H9 (cell line): ENCODE measurements at regions not wholly inside any gene's neighbourhood (a gene's known extent, or its start where the extent isn't known, plus 50 kb on each side); places are given as distances from the start of the nearest gene placed in this dataset.

Experiments used
- DNase-seq: peaks from one replicate; pipeline ENCODE4 v3.0.0-alpha.2; 2017
- H2AFZ ChIP-seq: one replicate; pipeline ENCODE4 v1.6.1; 2013; ENCODE audit warnings: mild to moderate bottlenecking, low read length, control low read depth, moderate library complexity
- H2AK5ac ChIP-seq: 2 replicates; pipeline ENCODE4 v1.6.1; 2013; ENCODE audit warnings: low read length, control low read depth, mixed read lengths; ENCODE audit not compliant: insufficient read length
- H2BK120ac ChIP-seq: one replicate; pipeline ENCODE4 v1.6.1; 2013; ENCODE audit warnings: low read depth, mild to moderate bottlenecking, low read length, control low read depth, inconsistent platforms; ENCODE audit not compliant: poor library complexity, severe bottlenecking
- H2BK12ac ChIP-seq: 2 replicates; pipeline ENCODE4 v1.6.1; 2013; ENCODE audit warnings: low read length, control low read depth, mixed read lengths, low read depth; ENCODE audit not compliant: insufficient read length
- H2BK15ac ChIP-seq: 2 replicates; pipeline ENCODE4 v1.6.1; 2013; ENCODE audit warnings: low read depth, low read length, control low read depth
- H2BK20ac ChIP-seq: one replicate; pipeline ENCODE4 v1.6.1; 2013; ENCODE audit warnings: low read depth, mild to moderate bottlenecking, low read length, control low read depth, inconsistent platforms; ENCODE audit not compliant: poor library complexity, severe bottlenecking
- H2BK5ac ChIP-seq: 2 replicates; pipeline ENCODE4 v1.6.1; 2013; ENCODE audit warnings: low read length, control low read depth, mixed read lengths; ENCODE audit not compliant: insufficient read length
- H3K14ac ChIP-seq: 2 replicates; pipeline ENCODE4 v1.6.1; 2013; ENCODE audit warnings: low read length, control low read depth; ENCODE audit not compliant: insufficient read depth
- H3K18ac ChIP-seq: 2 replicates; pipeline ENCODE4 v1.6.1; 2013; ENCODE audit warnings: low read depth, mild to moderate bottlenecking, mixed read lengths, low read length, control low read depth; ENCODE audit not compliant: insufficient read length
- H3K23ac ChIP-seq: 2 replicates; pipeline ENCODE4 v1.6.1; 2013; ENCODE audit warnings: low read length, control low read depth, mixed read lengths, low read depth; ENCODE audit not compliant: insufficient read length
- H3K23me2 ChIP-seq: 2 replicates; pipeline ENCODE4 v1.6.1; 2013; ENCODE audit warnings: low read depth, mild to moderate bottlenecking, mixed read lengths, low read length, control low read depth; ENCODE audit not compliant: insufficient read length, poor library complexity, severe bottlenecking
- H3K27ac ChIP-seq: 2 replicates; pipeline ENCODE4 v1.5.1; 2013; ENCODE audit warnings: low read length, control low read depth, mixed read lengths, low read depth; ENCODE audit not compliant: insufficient read length
- H3K27me3 ChIP-seq: 2 replicates; pipeline ENCODE4 v1.6.1; 2013; ENCODE audit warnings: low read length, control low read depth, inconsistent platforms; ENCODE audit not compliant: insufficient read depth
- H3K4ac ChIP-seq: 2 replicates; pipeline ENCODE4 v1.6.1; 2013; ENCODE audit warnings: low read depth, mild to moderate bottlenecking, control low read depth, inconsistent platforms, low read length, moderate library complexity
- H3K4me1 ChIP-seq: 2 replicates; pipeline ENCODE4 v1.6.1; 2013; ENCODE audit warnings: low read length, control low read depth, inconsistent platforms; ENCODE audit not compliant: insufficient read depth
- H3K4me2 ChIP-seq: 2 replicates; pipeline ENCODE4 v1.6.1; 2013; ENCODE audit warnings: low read length, control low read depth, mixed read lengths; ENCODE audit not compliant: insufficient read length, insufficient read depth
- H3K56ac ChIP-seq: 2 replicates; pipeline ENCODE4 v1.6.1; 2013; ENCODE audit warnings: low read depth, mild to moderate bottlenecking, mixed read lengths, low read length, control low read depth; ENCODE audit not compliant: insufficient read length
- H3K79me1 ChIP-seq: 2 replicates; pipeline ENCODE4 v1.6.1; 2013; ENCODE audit warnings: low read depth, mild to moderate bottlenecking, moderate library complexity, low read length, control low read depth, inconsistent platforms; ENCODE audit not compliant: insufficient read depth, poor library complexity, severe bottlenecking
- H3K79me2 ChIP-seq: 2 replicates; pipeline ENCODE4 v1.6.1; 2013; ENCODE audit warnings: low read length, control low read depth, inconsistent platforms; ENCODE audit not compliant: insufficient read depth
- H3K9ac ChIP-seq: 2 replicates; pipeline ENCODE4 v1.6.1; 2013; ENCODE audit warnings: low read length, control low read depth, mixed read lengths; ENCODE audit not compliant: insufficient read length; ENCODE audit errors: extremely low read depth
- H3K9me3 ChIP-seq: one replicate; pipeline ENCODE4 v1.6.1; 2013; ENCODE audit warnings: low read depth, low read length, inconsistent platforms; ENCODE audit not compliant: control insufficient read depth
- H3T11ph ChIP-seq: one replicate; pipeline ENCODE4 v1.6.1; 2013; ENCODE audit warnings: mild to moderate bottlenecking, low read length, control low read depth, inconsistent platforms
- H4K20me1 ChIP-seq: one replicate; pipeline ENCODE4 v1.6.1; 2013; ENCODE audit not compliant: control insufficient read depth, insufficient read length, insufficient read depth
- H4K5ac ChIP-seq: 2 replicates; pipeline ENCODE4 v1.6.1; 2013; ENCODE audit warnings: low read depth, mild to moderate bottlenecking, mixed read lengths, low read length, control low read depth; ENCODE audit not compliant: insufficient read length
- H4K8ac ChIP-seq: replicated peaks from 2 replicates; pipeline ENCODE4 v1.6.1; 2013; ENCODE audit warnings: low read length, control low read depth, mixed read lengths, low read depth; ENCODE audit not compliant: insufficient read length
- H4K91ac ChIP-seq: 2 replicates; pipeline ENCODE4 v1.6.1; 2013; ENCODE audit warnings: low read depth, mild to moderate bottlenecking, moderate library complexity, mixed read lengths, low read length, control low read depth; ENCODE audit not compliant: insufficient read length
- H3K27ac Mint-ChIP-seq, 3 experiments: 2 replicates in 2 of 3; 3 replicates in 1 of 3; pipeline ENCODE4 v1.8.0; 2020 to 2021; ENCODE audit warnings: mixed read lengths in 3 of 3, mild to moderate bottlenecking in 1 of 3, moderate library complexity in 1 of 3
- H3K27me3 Mint-ChIP-seq: 2 replicates; pipeline ENCODE4 v1.8.0; 2021; ENCODE audit warnings: low read depth, mild to moderate bottlenecking, moderate library complexity, mixed read lengths
- H3K36me3 Mint-ChIP-seq, 3 experiments: 2 replicates in 2 of 3; 3 replicates in 1 of 3; pipeline ENCODE4 v1.8.0; 2020 to 2021; ENCODE audit warnings: low read depth in 3 of 3, mixed read lengths in 3 of 3; ENCODE audit not compliant: insufficient read depth in 1 of 3
- H3K4me1 Mint-ChIP-seq, 2 experiments: 2 replicates each; pipeline ENCODE4 v1.8.0; 2020; ENCODE audit warnings: mixed read lengths in 2 of 2
- H3K4me3 Mint-ChIP-seq, 2 experiments: 2 replicates in 1 of 2; 3 replicates in 1 of 2; pipeline ENCODE4 v1.8.0; 2020 to 2021; ENCODE audit warnings: mild to moderate bottlenecking in 2 of 2, mixed read lengths in 2 of 2, moderate library complexity in 1 of 2
- H3K9me3 Mint-ChIP-seq, 2 experiments: 2 replicates in 1 of 2; 3 replicates in 1 of 2; pipeline ENCODE4 v1.8.0; 2020; ENCODE audit warnings: mild to moderate bottlenecking in 2 of 2, mixed read lengths in 2 of 2, moderate library complexity in 1 of 2
- CTCF ChIP-seq: fragments of 200-600 bp; sonication (generic); conservative IDR thresholded peaks from 3 replicates; pipeline ENCODE4 v1.8.0; 2021; ENCODE audit warnings: antibody characterized with exemption, mild to moderate bottlenecking
- WGBS: extraction: QIAGEN DNeasy Blood & Tissue Kit; methylation state at CpG from one replicate; pipeline ENCODE4 v1.1.7; 2013; ENCODE audit warnings: missing lambda C conversion rate, low lambda C conversion rate, mixed read lengths; ENCODE audit not compliant: insufficient read length; ENCODE audit errors: extremely low coverage; 5-methylcytosine and 5-hydroxymethylcytosine counted together

- H4K91ac ChIP-seq, result no peak overlapping the region
- no peak overlapping the region for H3K14ac ChIP-seq
- Mint-ChIP-seq H3K27ac (no peak overlapping the region), H3K27me3 (no peaks in the 10 kb centered on the region), H3K4me3 (no peak overlapping the region), H3K9me3 (no peaks in the 10 kb centered on the region; a peak in 1 of 5 replicates), H3K36me3 (no peaks in the 10 kb centered on the region), H3K4me1 (no peaks in the 10 kb centered on the region)
- no peak overlapping the region for H3K9ac ChIP-seq
- H3K4me2 ChIP-seq, result no peak overlapping the region
- H3K9me3 ChIP-seq, result no peaks in the 10 kb centered on the region
- no peak overlapping the region for H2BK15ac ChIP-seq
- TF ChIP-seq CTCF, result no peak
- no peak overlapping the region for H2AK5ac ChIP-seq
- H3K27ac ChIP-seq, result no peak overlapping the region
- no peak overlapping the region for H2AFZ ChIP-seq
- H2BK20ac ChIP-seq, result no peak overlapping the region
- H2BK5ac ChIP-seq, result no peak overlapping the region
- no peak overlapping the region for H2BK12ac ChIP-seq
- H3K23me2 ChIP-seq, result no peaks in the 10 kb centered on the region
- no peak overlapping the region for H3K56ac ChIP-seq
- WGBS, result no CpG with 5 or more reads among the region's 2 CpGs
- no peak for DNase-seq
- H3T11ph ChIP-seq, result no peak overlapping the region
- H3K4ac ChIP-seq, result no peak overlapping the region
- H4K5ac ChIP-seq, result no peak overlapping the region
- no peaks in the 10 kb centered on the region for H3K27me3 ChIP-seq
- no peak overlapping the region for H2BK120ac ChIP-seq
- H3K79me1 ChIP-seq, result no peaks in the 10 kb centered on the region
- H3K18ac ChIP-seq, result no peak overlapping the region
- H3K23ac ChIP-seq, result no peak overlapping the region
- no peaks in the 10 kb centered on the region for H4K20me1 ChIP-seq
- H3K79me2 ChIP-seq, result no peaks in the 10 kb centered on the region
- H4K8ac ChIP-seq, result no peak overlapping the region
- no peaks in the 10 kb centered on the region for H3K4me1 ChIP-seq
These were observed 731.6 kb downstream of the GBE1 start for GRCh38 chr3:81029861-81030260.
